ENCODE measurements at regions not wholly inside any gene's neighbourhood (a gene's known extent, or its start where the extent isn't known, plus 50 kb on each side); places are given as distances from the start of the nearest gene placed in this dataset.

- H3K4me1 ChIP-seq (ENCODE audit: control insufficient read depth in 2 of 2, insufficient read depth in 2 of 2, low read length in 1 of 2), result peaks cover 0 to 4% of the 10 kb centered on the region in 2 donors
- H3K9me3 ChIP-seq (ENCODE audit: control insufficient read depth in 2 of 2, insufficient read depth in 1 of 2, low read depth in 1 of 2, low read length in 1 of 2), result no peaks in the 10 kb centered on the region
- WGBS, 2 donors, result 42 to 45% methylated on average over 9 of the region's 9 CpGs
- no peaks in the 10 kb centered on the region for H3K36me3 ChIP-seq (ENCODE audit: control insufficient read depth in 2 of 2, insufficient read depth in 2 of 2, low read length in 1 of 2)
- no peaks in the 10 kb centered on the region for H3K27me3 ChIP-seq (ENCODE audit: control insufficient read depth in 1 of 2, insufficient read depth in 2 of 2, low read length in 2 of 2)
- H3K27ac ChIP-seq (ENCODE audit: low read depth in 2 of 2, low read length in 1 of 2), result peak overlapping the region in 1 of 2 donors; percentile 49
- no peak overlapping the region for H3K4me3 ChIP-seq (ENCODE audit: low read depth in 1 of 2, low read length in 2 of 2)
Observed at GRCh38 chr2:18473241-18474181, 86.9 kb downstream of the RDH14 start.

DNA sequence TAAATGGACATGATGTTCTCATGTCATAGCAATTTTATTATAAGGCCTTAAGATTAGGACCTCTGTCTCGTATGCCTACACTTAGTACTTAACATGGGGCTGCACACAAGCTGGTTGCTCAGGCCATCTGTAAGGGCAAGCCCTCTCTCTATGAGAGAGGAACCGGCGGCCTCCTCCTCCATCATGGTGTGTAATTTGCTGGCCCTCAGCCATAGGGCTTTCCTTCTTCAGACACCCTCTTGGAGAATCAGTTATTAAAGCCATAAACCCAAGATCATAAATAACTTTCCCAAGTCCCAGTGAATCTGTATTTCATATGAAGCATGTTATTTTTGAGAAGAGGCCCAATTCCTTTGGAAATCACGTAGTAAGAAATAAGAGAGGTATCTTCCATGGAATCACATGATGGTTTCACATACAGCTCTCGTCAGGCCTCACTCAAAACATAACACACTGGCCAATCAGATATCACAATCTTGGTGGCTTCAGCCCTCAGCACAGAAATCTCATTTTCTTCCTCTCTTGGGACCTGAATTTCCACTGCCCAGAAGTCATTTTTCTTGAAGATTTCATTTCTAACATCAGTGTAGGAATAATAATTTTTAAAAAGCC lies 92.6 kb downstream of the RDH14 start:
- Histone ChIP-seq H3K36me3 (ENCODE audit: control insufficient read depth in 2 of 2, insufficient read depth in 2 of 2, low read length in 1 of 2) (no peaks in the 10 kb centered on the region), H3K4me3 (ENCODE audit: low read depth in 1 of 2, low read length in 2 of 2) (no peak overlapping the region), H3K27me3 (ENCODE audit: control insufficient read depth in 1 of 2, insufficient read depth in 2 of 2, low read length in 2 of 2) (no peaks in the 10 kb centered on the region), H3K9me3 (ENCODE audit: control insufficient read depth in 2 of 2, insufficient read depth in 1 of 2, low read depth in 1 of 2, low read length in 1 of 2) (no peaks in the 10 kb centered on the region), H3K4me1 (ENCODE audit: control insufficient read depth in 2 of 2, insufficient read depth in 2 of 2, low read length in 1 of 2) (no peaks in the 10 kb centered on the region), H3K27ac (ENCODE audit: low read depth in 2 of 2, low read length in 1 of 2) (no peak overlapping the region)
- WGBS, 2 donors, result 73 to 76% methylated on average over 5 of the region's 5 CpGs

GRCh38 chr2:18465979-18466378 lies 94.5 kb downstream of the RDH14 start:
- Histone ChIP-seq H3K27me3 (ENCODE audit: control insufficient read depth in 1 of 2, insufficient read depth in 2 of 2, low read length in 2 of 2) (no peaks in the 10 kb centered on the region), H3K4me1 (ENCODE audit: control insufficient read depth in 2 of 2, insufficient read depth in 2 of 2, low read length in 1 of 2) (no peaks in the 10 kb centered on the region), H3K9me3 (ENCODE audit: control insufficient read depth in 2 of 2, insufficient read depth in 1 of 2, low read depth in 1 of 2, low read length in 1 of 2) (no peaks in the 10 kb centered on the region), H3K36me3 (ENCODE audit: control insufficient read depth in 2 of 2, insufficient read depth in 2 of 2, low read length in 1 of 2) (no peaks in the 10 kb centered on the region), H3K27ac (ENCODE audit: low read depth in 2 of 2, low read length in 1 of 2) (no peak overlapping the region), H3K4me3 (ENCODE audit: low read depth in 1 of 2, low read length in 2 of 2) (no peak overlapping the region)
- WGBS, 2 donors, result 68 to 76% methylated on average over 3 of the region's 3 CpGs

DNA sequence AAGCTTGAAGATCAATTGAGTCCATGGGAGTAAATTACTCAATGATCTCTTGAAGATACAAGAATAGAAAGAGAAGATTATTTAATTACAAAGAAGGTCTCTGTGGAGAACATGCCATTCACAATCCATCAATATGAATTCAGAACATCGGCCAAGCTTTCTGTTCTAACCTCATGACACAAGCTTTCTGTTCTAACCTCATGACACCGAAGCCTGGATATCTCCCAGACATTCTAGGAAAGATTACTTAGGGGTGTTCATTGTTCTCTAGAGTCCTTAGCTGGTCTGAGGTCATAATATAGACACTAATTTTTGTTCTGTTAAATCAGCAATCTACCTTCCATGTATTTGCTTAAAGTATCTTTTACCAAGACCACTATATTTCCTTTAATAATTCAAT lies 95.5 kb downstream of the RDH14 start:
- H3K36me3 ChIP-seq (ENCODE audit: control insufficient read depth in 2 of 2, insufficient read depth in 2 of 2, low read length in 1 of 2), result no peaks in the 10 kb centered on the region
- H3K27me3 ChIP-seq (ENCODE audit: control insufficient read depth in 1 of 2, insufficient read depth in 2 of 2, low read length in 2 of 2), result no peaks in the 10 kb centered on the region
- 66 to 70% methylated on average over 2 of the region's 2 CpGs for WGBS, 2 donors
- no peak overlapping the region for H3K4me3 ChIP-seq (ENCODE audit: low read depth in 1 of 2, low read length in 2 of 2)
- H3K9me3 ChIP-seq (ENCODE audit: control insufficient read depth in 2 of 2, insufficient read depth in 1 of 2, low read depth in 1 of 2, low read length in 1 of 2), result no peaks in the 10 kb centered on the region
- H3K4me1 ChIP-seq (ENCODE audit: control insufficient read depth in 2 of 2, insufficient read depth in 2 of 2, low read length in 1 of 2), result no peaks in the 10 kb centered on the region
- H3K27ac ChIP-seq (ENCODE audit: low read depth in 2 of 2, low read length in 1 of 2), result no peak overlapping the region

DNA sequence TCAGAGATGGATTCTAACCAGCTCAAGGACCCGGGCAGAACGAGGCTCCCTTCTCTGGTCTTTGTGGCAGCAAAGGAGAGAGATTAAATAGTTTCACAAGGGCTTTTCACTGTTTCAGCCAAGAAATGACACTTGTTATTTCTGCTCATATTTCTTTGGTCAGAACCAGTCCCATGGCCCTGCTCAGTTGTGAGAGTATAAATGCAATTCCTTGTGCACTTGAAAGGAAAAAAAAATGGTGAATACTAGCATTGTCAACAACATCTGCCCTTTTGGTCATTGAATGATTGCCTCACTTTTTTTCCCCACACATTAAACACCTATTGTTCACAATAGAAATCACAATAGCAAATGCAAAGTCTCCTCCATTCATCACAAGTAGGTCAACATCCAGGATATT lies 104.4 kb downstream of the RDH14 start:
- WGBS, 2 donors, result 20 to 35% methylated on average over 2 of the region's 2 CpGs
- Histone ChIP-seq H3K27me3 (ENCODE audit: control insufficient read depth in 1 of 2, insufficient read depth in 2 of 2, low read length in 2 of 2) (no peaks in the 10 kb centered on the region), H3K4me1 (ENCODE audit: control insufficient read depth in 2 of 2, insufficient read depth in 2 of 2, low read length in 1 of 2) (peaks cover 2% of the 10 kb centered on the region in 2 donors), H3K36me3 (ENCODE audit: control insufficient read depth in 2 of 2, insufficient read depth in 2 of 2, low read length in 1 of 2) (no peaks in the 10 kb centered on the region), H3K9me3 (ENCODE audit: control insufficient read depth in 2 of 2, insufficient read depth in 1 of 2, low read depth in 1 of 2, low read length in 1 of 2) (no peaks in the 10 kb centered on the region), H3K4me3 (ENCODE audit: low read depth in 1 of 2, low read length in 2 of 2) (no peak overlapping the region), H3K27ac (ENCODE audit: low read depth in 2 of 2, low read length in 1 of 2) (no peak overlapping the region)

DNA sequence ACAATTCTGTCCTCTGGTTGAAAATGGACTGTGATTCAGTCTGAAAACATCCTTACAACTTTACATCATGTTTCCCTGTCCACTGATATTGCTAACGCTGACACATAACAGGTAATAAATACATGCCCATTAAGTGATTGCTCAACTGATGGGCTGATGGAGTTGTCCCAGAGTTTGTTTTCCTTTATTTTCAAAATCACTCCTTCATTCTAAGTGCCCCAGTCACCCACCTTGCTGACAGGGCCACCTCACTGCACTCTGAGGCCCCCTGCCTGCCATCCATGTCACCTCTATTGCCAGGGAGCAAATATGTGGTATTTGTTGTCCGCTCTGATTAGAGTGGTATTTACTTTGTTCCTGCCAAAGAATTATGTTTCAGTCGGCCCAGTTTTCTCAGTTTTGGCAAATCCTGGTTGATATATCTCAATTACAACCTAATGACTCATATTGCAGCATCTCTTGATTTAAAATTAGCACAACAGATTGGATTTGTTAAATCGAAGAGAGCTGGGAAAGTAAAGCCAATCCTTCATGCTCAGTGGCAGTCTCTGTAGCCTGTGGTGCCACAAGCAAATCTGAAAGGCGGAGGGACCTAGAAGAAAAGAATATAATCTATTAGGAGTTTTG lies 105.1 kb downstream of the RDH14 start:
- peaks cover 2% of the 10 kb centered on the region in 2 donors for H3K4me1 ChIP-seq (ENCODE audit: control insufficient read depth in 2 of 2, insufficient read depth in 2 of 2, low read length in 1 of 2)
- H3K36me3 ChIP-seq (ENCODE audit: control insufficient read depth in 2 of 2, insufficient read depth in 2 of 2, low read length in 1 of 2), result no peaks in the 10 kb centered on the region
- 42 to 45% methylated on average over 5 of the region's 5 CpGs for WGBS, 2 donors
- no peak overlapping the region for H3K4me3 ChIP-seq (ENCODE audit: low read depth in 1 of 2, low read length in 2 of 2)
- no peaks in the 10 kb centered on the region for H3K27me3 ChIP-seq (ENCODE audit: control insufficient read depth in 1 of 2, insufficient read depth in 2 of 2, low read length in 2 of 2)
- no peaks in the 10 kb centered on the region for H3K9me3 ChIP-seq (ENCODE audit: control insufficient read depth in 2 of 2, insufficient read depth in 1 of 2, low read depth in 1 of 2, low read length in 1 of 2)
- no peak overlapping the region for H3K27ac ChIP-seq (ENCODE audit: low read depth in 2 of 2, low read length in 1 of 2)

DNA sequence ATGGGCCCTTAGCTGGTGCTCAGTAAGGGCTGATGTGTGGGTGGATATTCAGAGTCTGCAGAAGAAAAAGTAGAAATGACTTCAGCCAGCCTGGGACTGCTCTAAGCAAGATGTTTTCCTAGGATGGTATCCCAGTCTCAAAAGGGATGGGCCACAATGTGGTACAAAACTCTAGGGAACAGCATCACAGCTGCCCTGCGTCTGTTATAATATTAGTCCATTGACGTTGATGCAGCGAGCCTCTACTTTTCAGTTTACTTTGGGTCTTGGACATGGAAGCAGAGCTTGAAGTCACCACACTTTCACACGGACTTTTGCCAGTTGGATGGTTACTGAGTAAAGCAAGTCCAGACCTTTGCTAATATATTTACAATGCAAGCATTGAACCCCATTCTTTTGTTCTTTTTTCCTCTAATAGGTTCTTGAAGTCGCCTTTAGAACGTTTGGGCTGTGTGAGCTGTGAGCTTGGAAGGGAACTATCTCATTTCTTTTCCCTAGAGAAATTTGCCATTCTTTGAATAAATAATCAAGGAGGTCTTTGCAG lies 105.7 kb downstream of the RDH14 start:
- WGBS, 2 donors, result 53 to 59% methylated on average over 6 of the region's 6 CpGs
- no peaks in the 10 kb centered on the region for H3K9me3 ChIP-seq (ENCODE audit: control insufficient read depth in 2 of 2, insufficient read depth in 1 of 2, low read depth in 1 of 2, low read length in 1 of 2)

DNA sequence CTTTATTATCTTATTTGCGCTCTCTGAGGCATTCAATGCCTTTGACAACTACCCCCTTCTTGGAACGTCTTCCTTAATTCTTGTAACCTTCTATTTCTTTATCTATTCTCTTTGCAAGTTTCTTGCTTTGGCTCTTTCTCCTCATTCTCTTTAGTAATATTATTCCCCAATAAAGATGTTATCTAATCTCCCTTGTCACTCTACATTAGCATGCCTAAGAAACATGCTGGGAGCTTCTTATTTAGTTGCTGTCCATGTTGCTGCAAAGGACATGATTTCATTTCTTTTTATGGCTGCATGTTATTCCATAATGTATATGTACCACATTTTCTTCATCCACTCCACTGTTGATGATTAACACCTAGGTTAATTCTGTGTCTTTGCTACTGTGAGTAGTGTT lies 113.7 kb downstream of the RDH14 start:
- Histone ChIP-seq H3K9me3 (ENCODE audit: control insufficient read depth in 2 of 2, insufficient read depth in 1 of 2, low read depth in 1 of 2, low read length in 1 of 2) (no peaks in the 10 kb centered on the region), H3K4me1 (ENCODE audit: control insufficient read depth in 2 of 2, insufficient read depth in 2 of 2, low read length in 1 of 2) (peaks cover 0 to 2% of the 10 kb centered on the region in 2 donors), H3K27me3 (ENCODE audit: control insufficient read depth in 1 of 2, insufficient read depth in 2 of 2, low read length in 2 of 2) (no peaks in the 10 kb centered on the region), H3K36me3 (ENCODE audit: control insufficient read depth in 2 of 2, insufficient read depth in 2 of 2, low read length in 1 of 2) (no peaks in the 10 kb centered on the region), H3K4me3 (ENCODE audit: low read depth in 1 of 2, low read length in 2 of 2) (no peak overlapping the region), H3K27ac (ENCODE audit: low read depth in 2 of 2, low read length in 1 of 2) (no peak overlapping the region)
- WGBS, 2 donors, result 72 to 85% methylated on average over 2 of the region's 2 CpGs

More for the DNA sequence above, 105.7 kb downstream of the RDH14 start:
- H3K36me3 ChIP-seq (ENCODE audit: control insufficient read depth in 2 of 2, insufficient read depth in 2 of 2, low read length in 1 of 2), result no peaks in the 10 kb centered on the region
- H3K27ac ChIP-seq (ENCODE audit: low read depth in 2 of 2, low read length in 1 of 2), result peak overlapping the region in 1 of 2 donors; percentile 5
- H3K27me3 ChIP-seq (ENCODE audit: control insufficient read depth in 1 of 2, insufficient read depth in 2 of 2, low read length in 2 of 2), result no peaks in the 10 kb centered on the region
- peaks cover 2% of the 10 kb centered on the region in 2 donors for H3K4me1 ChIP-seq (ENCODE audit: control insufficient read depth in 2 of 2, insufficient read depth in 2 of 2, low read length in 1 of 2)
- no peak overlapping the region for H3K4me3 ChIP-seq (ENCODE audit: low read depth in 1 of 2, low read length in 2 of 2)

GRCh38 chr2:18445433-18446320 lies 114.8 kb downstream of the RDH14 start:
- H3K9me3 ChIP-seq (ENCODE audit: control insufficient read depth in 2 of 2, insufficient read depth in 1 of 2, low read depth in 1 of 2, low read length in 1 of 2), result no peaks in the 10 kb centered on the region
- no peaks in the 10 kb centered on the region for H3K27me3 ChIP-seq (ENCODE audit: control insufficient read depth in 1 of 2, insufficient read depth in 2 of 2, low read length in 2 of 2)
- H3K4me1 ChIP-seq (ENCODE audit: control insufficient read depth in 2 of 2, insufficient read depth in 2 of 2, low read length in 1 of 2), result no peaks in the 10 kb centered on the region
- WGBS, 2 donors, result 38 to 51% methylated on average over 7 of the region's 7 CpGs
- H3K27ac ChIP-seq (ENCODE audit: low read depth in 2 of 2, low read length in 1 of 2), result peak overlapping the region in 1 of 2 donors; percentile 2
- no peak overlapping the region for H3K4me3 ChIP-seq (ENCODE audit: low read depth in 1 of 2, low read length in 2 of 2)
- no peaks in the 10 kb centered on the region for H3K36me3 ChIP-seq (ENCODE audit: control insufficient read depth in 2 of 2, insufficient read depth in 2 of 2, low read length in 1 of 2)
